AG08395 (cell line): ENCODE measurements at regions not wholly inside any gene's neighbourhood (a gene's known extent, or its start where the extent isn't known, plus 50 kb on each side); places are given as distances from the start of the nearest gene placed in this dataset.

ENCODE experiments used
- DNase-seq: peaks from one replicate; pipeline ENCODE4 v3.0.0; 2012; ENCODE audit warnings: mixed read lengths, low spot score

DNA sequence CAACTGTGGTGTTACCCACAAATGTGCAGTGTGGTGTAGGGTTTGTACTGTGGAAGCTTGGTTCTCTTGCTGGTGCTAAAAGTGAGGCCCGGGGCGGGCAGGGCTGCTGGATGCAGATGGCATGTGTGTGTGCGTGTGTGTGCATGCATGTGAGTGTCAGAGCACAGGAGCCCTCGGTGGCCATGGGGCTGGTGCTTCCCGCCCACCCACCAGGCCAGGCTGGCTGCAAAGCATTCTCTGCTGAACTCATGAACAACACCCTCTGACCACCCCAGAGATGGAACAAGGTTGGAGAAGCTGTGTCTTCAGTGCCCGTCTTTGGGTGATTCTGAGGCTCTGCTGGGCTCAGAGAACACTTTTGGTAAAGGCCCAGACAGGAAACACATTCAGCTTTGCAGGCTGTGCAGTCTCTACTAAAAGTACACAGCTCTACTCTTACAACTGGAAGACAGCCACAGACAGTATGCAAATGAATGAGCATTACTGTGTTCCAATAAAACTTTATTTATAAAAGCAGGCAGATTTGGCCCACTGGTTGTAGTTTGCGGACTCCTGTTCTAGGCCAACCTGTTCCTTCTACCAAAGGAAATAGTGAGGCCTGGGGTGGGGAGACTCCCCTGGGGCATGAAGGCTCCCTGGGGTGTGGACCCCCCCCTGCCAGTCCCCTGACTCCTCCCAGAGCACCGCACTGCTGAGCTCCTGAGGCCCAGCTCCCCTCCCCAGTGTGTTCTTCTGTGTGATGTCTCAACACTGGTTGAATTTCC is 225.3 kb upstream of the HDAC4 start:
- no peak for DNase-seq

DNA sequence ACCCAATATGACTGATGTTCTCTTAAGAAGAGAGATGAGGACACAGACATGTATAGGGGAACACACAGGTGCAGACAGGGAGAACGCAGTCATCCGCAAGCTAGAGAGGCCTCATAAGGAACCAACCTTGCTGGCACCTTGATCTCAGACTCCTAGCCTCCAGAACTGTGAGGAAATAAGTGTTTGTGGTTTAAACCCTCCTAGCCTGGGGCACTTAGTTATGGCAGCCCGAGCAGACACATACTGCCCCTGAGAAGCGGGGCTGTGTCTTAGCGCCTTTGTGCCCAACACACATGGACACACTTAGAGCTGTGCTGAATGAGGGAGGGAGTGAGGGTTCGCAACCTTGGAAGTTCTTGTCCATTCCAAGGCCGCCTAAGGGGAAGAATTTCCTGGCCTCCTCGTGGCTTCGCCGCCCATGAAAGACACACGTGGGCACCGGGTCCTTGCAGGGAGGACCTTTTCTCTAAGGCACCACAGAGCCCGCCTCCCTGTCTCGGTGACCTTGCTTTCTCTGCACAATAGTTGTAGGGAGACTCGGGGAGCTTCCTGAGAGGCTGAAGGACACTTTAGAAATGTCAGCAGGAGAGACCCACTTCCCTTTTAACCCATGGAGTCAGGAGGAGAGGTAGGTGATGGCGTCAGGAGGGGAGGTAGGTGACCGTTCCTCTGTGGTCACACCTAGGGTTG is 224.5 kb upstream of the HDAC4 start:
- no peak for DNase-seq

DNA sequence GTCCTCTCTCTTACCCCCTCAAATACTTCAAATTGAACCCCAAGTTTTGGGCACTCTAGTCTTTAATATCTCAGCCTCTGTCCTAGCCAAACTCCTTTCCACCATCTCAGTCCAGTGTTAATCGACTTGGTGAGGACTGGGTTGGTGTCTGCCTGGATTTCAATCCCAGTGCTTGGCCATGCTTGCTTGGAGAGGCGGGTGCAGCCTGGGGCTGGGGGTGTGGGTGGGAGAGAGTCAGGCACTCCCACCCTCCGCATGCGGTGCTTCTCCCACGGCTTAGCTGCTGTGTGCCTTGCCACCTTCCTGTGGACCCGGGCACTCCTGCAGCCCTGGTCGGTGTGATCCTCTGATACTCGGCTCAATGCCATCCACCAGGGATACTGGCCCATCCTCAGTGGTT is 220.8 kb upstream of the HDAC4 start:
- no peak for DNase-seq

DNA sequence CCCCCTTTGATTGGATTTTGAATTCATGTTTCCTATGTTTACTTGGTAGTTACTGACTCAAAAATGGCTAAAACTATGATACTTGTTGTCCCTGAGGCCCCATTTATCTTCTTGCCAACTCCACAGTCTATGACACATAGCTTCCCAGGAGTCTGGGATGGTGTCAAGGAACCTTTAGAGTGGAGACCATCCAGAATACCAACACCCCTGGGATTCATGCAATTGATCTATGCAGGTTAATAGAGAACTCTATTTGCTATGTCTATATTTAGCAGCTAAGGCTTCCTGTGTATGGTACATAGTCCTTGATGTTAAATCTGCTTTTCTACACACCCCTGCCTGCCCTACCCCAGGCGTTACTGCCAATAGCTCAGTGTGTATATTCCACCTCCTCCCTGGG is 218.5 kb upstream of the HDAC4 start:
- DNase-seq: no peak

DNA sequence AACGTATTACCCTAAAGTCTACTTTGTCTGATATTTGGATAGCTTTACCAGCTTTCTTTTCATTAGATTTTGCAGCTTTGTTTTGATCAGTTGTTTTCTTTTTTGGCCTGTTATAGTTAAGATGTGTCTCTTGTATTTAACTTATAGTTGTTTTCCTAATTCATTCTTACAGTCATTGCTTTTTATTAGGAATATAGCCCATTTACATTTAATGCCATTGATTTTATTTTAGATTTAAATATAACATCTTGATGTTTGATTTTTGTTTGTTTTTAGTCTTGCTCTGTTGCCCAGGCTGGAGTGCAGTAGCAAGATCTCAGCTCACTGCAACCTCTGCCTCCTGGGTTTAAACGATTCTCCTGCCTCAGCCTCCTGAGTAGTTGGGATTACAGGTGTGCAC is 215.9 kb upstream of the HDAC4 start:
- DNase-seq: no peak

DNA sequence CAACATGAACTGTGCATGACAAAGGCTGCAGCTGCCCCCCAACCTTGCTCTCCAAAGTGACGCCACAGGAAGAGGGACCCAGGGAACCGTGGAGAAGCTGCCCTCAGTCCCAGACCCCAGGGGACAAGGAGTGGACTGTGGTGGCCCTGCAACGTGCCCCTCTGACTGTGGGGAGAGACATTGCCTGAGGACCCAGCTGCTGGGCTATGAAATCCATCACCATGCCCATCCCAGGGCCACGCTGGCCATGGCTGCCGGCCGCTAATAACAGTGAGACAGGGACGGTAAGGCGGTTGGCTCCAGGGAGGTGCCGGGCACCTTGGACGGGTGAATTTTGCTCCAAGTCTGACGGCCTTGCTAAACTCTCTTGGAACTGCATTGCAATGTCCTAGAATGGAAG is 211.3 kb upstream of the HDAC4 start:
- DNase-seq: no peak

DNA sequence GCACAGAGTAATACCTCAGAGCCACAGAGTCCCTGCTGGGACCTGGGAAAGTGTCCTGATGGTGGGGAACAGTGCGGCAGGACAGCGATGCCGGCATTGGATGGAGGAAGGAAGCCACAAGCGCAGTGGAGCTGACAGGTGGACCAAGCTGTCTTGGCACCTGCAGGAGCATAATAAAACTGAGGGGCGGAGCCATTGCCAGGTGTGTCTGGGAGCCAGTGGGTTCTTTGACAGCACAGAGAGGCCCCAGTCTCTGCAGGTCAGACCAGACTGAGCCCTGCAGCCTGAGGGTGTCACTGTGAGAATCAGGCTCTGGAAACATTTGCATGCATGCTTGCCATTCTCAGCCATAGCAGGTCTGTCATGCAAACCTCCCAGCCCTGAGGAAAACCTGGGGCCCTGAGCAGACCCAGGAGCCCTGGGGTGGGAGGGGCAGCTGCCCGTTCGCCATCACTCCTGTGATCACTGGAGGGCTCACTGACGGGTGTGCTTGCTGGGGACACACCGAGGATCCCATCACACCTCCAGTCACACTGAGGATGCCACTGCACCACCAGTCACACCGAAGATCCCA is 210.5 kb upstream of the HDAC4 start:
- DNase-seq: no peak

DNA sequence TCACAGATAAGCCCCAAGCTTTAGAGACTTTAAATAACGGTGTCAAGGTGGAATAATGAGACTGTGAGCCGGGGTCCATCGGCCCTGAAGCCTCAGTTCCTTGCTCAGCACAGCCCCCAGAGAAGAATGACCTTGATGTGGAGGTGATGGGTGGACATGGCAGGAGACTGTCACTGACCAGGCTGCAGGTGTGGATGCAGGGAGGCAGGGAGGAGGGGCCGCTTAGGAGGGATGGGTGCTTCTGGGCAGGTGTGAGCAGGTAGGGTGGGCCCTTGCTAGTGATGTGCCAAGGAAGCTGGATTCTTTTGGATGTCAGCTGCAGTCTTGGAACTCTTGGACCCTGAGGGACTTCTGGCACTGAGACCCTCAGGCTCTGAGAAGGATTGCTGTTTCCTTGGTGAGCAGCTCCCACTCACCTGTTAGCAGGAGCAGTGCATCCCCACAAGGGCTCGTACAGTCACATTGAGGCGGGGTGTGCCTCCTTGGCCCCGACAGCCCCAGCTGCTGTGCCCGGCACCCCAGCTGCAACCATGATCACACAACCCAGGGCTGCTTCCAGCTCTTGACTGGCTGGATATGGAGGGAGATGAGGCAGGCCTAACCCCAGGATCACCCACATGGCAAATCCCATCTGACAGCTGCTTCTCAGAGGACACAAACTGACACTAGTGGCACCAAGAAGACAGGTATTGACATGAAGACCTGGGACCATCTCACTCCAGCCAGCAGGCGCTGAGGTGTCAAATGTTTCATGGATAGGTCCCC is 209.8 kb upstream of the HDAC4 start:
- DNase-seq: no peak

DNA sequence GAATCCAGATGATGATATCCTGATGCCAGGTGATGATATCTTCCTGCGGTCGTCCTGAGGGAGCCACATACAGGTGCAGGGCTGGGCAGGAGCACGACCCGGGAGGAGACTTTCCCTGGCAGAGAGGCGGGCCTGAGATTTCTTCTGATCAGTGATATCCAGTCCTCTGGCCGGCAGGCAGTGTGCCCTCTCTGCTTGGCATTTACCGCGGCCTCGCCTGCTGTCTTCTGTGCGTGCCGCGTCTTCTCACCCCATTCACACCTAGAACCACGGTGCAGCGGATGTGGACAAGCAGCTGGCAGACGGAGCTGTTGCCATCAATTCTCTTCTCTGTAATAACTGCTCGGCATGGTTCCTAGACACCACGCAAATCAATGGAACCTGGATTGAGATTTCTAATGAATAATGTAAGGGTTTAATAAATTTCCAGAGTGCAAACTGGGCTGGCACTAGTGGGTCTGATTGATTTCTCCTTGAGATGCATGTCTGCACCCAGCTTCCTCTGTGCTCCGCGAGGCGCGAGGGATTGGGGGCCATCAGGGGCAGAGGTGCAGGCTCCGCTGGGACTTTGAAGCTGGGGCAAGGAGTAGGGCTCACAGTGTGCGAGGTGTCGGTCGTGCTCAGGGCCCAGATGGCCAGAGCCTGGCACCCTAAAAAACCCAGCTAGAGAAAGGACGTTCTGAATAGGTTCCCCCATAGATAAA is 208.9 kb upstream of the HDAC4 start:
- no peak for DNase-seq

DNA sequence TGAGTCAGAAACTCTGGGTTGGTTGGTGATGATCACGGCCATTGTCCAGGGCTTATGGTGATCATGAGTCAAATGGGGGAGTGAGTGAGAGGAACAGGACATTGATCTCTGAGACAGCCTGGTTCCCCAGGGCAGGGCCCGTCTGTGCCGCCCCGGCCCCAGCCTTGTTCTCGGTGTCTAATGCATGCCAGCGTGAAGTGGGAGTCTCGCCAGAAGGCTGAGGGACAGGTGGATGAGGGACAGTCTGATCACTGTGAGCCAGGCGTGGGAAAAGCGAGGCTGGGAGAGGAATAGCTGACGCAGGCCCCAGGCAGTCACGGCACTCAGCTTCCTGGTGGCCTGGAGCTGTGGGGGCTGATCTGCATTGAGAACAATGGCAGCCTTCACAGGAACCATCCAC is 208.3 kb upstream of the HDAC4 start:
- DNase-seq: no peak

DNA sequence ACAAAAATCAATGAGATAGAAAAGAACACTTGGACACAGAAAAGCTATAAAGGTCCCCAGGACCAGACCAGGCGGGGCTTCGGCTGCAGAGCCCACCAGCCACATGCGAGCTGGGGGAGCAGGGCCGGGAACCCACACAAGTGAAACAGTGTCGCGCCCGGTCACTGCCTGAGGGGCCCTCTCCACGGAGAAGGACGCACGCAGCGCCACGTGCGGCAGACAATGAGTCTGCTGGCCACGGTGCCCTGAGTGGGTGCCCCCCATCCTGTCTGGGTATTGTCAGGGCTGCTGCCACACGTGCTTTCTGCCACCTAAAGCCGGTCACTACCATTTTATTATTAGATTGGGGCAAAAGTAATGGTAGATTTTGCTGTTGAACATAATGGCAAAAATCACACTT is 207.9 kb upstream of the HDAC4 start:
- no peak for DNase-seq

DNA sequence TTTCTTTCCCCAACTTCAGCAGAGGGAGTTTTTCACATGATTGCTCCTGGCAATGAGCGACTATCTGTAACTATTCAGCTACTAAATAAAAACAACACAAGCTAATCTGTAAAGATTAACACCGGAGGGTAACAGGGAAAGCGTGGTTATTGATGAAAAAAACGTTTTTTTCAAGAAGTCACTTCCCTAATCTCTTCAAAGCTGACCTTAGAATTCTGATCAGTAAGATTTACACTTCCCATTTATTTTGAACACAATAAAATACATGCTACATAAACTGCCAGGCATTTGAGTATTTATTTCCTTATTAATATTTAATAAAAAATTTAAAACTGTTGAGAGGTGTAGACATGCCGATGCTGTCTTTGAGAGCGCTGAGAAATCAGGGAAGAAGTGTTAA is 207.4 kb upstream of the HDAC4 start:
- no peak for DNase-seq

DNA sequence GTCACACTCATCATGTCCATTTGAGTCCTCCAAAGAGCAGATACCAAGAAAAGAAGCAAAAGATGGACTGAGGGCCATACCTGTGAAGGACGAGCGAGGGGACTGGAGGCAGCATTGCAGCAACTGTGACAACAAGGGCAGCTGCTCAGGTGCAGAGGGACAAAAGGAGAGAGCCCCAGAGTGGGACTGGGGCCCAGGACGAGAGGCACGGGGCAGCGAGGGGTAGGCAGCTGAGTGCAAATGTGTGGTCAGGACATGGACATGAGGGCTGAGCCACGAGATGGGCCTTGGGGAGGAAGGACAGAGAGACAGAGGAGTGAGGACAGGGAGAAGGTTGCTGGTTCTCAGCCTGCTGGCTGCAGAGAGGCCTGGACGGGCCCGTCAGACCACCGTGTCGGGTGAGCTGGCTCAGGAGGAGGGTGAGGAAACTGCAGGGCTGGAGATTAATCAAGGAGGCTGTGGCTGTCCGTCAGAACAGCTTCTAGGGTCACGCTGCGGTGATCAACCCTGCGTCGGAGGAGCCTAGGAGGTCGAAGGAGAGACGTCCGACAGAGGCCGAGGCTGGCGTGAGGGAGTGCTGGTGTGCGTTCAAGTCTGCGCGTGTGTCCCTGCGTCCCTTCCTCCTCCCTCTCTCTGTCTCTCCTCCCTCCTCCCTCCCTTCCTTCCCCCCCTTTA is 206.8 kb upstream of the HDAC4 start:
- no peak for DNase-seq

DNA sequence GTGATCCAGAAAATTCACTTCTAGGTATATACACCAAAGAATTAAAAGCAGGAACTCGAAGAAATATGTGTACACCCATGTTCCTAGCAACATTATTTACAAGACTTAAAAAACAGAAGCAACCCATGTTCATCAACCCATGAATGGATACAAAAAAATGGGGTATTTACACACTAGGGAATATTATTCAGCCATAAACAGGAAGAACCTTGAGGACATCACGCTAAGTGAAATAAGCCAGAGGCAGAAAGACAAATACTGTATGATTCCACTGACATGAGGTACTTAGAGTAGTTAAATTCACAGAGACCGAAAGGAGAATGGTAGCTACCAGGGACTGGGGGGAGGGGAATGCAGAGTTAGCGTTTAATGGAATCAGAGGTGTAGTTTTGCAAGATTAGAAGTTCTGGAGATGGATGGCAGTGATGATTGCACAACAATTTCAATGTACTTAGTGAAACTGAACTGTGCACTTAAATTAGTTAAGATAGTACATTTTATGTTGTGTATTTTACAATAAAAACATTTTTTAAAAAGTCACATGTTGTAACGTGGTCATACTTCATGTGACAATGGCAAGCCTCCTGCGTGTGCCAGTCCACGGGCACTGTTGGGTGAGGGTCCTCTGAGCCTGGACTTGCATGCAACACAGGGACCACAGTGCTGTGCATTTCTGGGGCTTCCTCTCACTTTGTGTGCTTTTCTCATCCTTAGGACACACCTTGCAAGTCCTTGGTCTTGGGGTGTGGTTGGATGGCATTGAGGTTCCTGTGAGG is 206.1 kb upstream of the HDAC4 start:
- no peak for DNase-seq

DNA sequence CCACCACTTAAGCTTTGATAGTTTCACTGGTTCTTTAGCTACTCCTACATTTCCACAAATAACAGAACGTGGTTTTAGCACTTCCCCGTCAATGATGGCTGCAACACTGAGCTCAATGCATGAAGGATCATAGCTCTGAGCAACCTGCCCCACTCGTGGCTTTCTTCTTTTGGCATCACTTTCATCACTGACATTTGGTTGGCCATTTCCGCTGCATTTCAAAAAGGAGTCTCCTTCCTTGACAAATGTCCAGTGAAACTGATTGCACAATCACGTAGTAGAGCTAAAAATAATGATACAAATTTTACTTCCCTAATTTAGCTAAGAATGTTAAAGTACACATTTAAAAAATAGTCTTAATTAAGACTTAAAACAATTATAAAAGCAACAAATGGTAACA is 205.2 kb upstream of the HDAC4 start:
- no peak for DNase-seq

DNA sequence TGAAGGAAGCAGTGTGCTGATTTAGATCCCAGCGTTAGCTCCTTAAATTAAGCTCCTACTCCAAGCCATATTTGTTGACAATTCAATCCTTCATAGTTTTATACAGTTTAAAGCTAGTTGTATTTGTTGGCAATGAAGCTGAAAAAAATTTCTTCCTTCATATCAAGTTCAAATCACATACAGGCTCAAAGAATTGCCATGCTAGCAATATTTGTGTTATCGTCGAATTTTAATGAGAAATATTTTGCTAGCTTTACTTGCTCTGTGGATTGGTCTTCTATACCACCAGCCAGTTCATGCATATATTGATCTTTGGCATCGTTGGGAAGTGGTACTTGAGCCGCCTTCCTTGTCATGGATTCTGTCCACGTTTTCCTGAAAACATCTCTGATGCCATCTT is 204.6 kb upstream of the HDAC4 start:
- DNase-seq: no peak

DNA sequence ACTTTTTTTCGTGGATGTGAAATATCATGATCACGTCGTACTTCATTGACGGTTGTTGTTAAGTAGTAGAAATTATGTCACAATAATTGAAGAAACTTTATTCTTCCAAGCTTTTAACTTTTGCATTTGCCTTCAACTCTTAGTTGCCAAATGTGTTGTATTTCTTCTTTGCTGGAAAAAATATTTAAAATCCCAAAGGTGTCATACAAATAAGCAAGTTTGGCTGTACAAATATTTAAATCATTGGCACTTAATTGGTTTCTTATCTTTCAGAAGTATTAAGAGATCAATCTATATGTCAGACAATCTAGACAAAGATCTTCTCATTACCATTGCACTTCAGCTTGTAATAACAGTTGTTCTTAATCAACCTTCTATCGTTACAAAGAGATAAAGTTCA is 204.0 kb upstream of the HDAC4 start:
- DNase-seq: no peak

DNA sequence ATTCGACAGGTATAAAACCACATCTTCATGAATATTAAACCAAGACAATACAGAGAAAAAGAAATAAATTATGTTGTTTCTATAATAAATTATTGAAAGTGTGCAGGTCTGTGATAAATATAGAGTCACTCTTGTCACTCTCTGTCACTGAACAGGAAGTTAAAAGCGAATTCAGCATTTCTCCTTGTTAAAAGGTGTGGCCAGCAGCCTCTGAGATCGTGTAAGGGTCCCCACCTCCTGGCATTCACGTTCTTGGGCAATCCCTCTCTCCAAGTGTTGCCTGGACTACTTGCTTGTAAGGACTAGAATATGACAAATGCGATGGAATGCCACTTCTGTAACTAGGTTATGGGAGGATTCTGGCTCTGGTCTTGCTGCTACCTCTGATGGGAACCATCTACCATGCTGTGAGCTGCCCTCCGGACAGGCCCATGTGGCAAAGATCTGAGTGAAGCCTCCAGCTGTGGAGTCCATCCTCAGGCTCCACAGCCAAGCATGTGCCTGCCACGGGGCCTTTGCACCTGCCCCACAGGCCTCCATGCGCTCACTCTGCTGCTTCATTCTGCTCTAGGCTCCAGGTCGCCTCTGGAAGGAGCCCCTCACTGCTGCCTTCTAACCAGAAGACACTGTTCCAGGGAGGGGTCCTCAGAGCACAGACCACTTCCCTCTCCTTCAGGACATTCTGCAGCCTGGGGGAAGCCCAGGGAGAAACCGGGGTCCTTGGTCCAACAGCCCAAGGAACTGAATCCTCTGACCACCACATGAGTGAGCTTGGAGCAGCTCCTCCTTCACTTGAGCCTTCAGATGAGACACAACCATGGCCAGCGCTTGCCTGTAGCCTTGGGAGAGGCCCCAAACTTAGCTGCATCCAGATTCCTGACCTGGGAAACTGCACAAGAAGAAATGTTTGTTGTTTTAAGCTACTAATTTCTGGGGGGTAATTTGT is 202.9 kb upstream of the HDAC4 start:
- DNase-seq: no peak
